B cell (primary cell): ENCODE measurements at regions not wholly inside any gene's neighbourhood (a gene's known extent, or its start where the extent isn't known, plus 50 kb on each side); places are given as distances from the start of the nearest gene placed in this dataset.

Experiments used
- ATAC-seq: fragments of 200-7000 bp; cut with Tn5 transposase; one replicate; pipeline ENCODE4 v1.10.0; 2021; ENCODE audit warnings: low read depth, mild to moderate bottlenecking, moderate number of reproducible peaks, moderate library complexity
- CTCF ChIA-PET: fragments of 350-600 bp; sonication (Branson Sonifier 250); formaldehyde crosslinking; loops from one replicate; lab custom pipeline; 2021; ENCODE audit warnings: antibody characterized with exemption, inconsistent platforms; lab: Charles Lee
- POLR2A ChIA-PET: fragments of 350-600 bp; sonication (Branson Sonifier 250); formaldehyde crosslinking; loops from one replicate; lab custom pipeline; 2021; ENCODE audit warnings: antibody characterized with exemption; lab: Charles Lee
- DNase-seq: peaks from one replicate; pipeline ENCODE4 v3.0.0; 2013
- H2AFZ ChIP-seq: 2 replicates; pipeline ENCODE4 v1.6.1; 2012; ENCODE audit warnings: mild to moderate bottlenecking, low read depth, low read length; ENCODE audit not compliant: insufficient read depth, poor library complexity, severe bottlenecking
- H3K27ac ChIP-seq, 2 donors: 1 replicate in 1 of 2; 2 replicates in 1 of 2; pipeline ENCODE4 v1.5.1; 2012 to 2013; ENCODE audit warnings: low read length in 2 of 2, mild to moderate bottlenecking in 2 of 2, moderate library complexity in 1 of 2
- H3K27me3 ChIP-seq, 4 experiments: fragments of 200-600 bp in 1 of 4; sonication (generic) in 1 of 4; replicated peaks in 1 of 4; 1 replicate in 2 of 4; 2 replicates in 2 of 4; pipeline versions ENCODE4 v1.6.1 to v1.7.0; 2013 to 2016; ENCODE audit warnings: low read length in 3 of 4, mild to moderate bottlenecking in 2 of 4, mixed read lengths in 1 of 4, moderate library complexity in 1 of 4; ENCODE audit not compliant: insufficient read depth in 4 of 4, control insufficient read depth in 3 of 4; ENCODE audit errors: control extremely low read depth in 1 of 4
- H3K36me3 ChIP-seq, 2 experiments: replicated peaks in 1 of 2; 1 replicate in 1 of 2; 2 replicates in 1 of 2; pipeline versions ENCODE4 v1.6.1 to v1.7.1; 2013; ENCODE audit warnings: low read length in 1 of 2; ENCODE audit not compliant: insufficient read depth in 2 of 2, control insufficient read depth in 1 of 2; ENCODE audit errors: control extremely low read depth in 1 of 2, extremely low read depth in 1 of 2
- H3K4me1 ChIP-seq, 2 donors: fragments of 200-600 bp in 1 of 2; sonication (generic) in 1 of 2; 1 replicate in 1 of 2; 2 replicates in 1 of 2; pipeline versions ENCODE4 v1.5.1 to v1.6.1; 2013 to 2017; ENCODE audit warnings: low read length in 2 of 2; ENCODE audit not compliant: control insufficient read depth in 2 of 2, insufficient read depth in 2 of 2
- H3K4me2 ChIP-seq: replicated peaks from 2 replicates; pipeline ENCODE3; 2012; ENCODE audit warnings: mild to moderate bottlenecking, low read depth, low read length; ENCODE audit not compliant: poor library complexity, severe bottlenecking
- H3K4me3 ChIP-seq, 5 experiments: fragments of 200-600 bp in 1 of 5; sonication (generic) in 1 of 5; 1 replicate in 3 of 5; 2 replicates in 2 of 5; pipeline versions ENCODE4 v1.5.1 to v1.7.0; 2011 to 2016; ENCODE audit warnings: low read length in 4 of 5, mild to moderate bottlenecking in 4 of 5, low read depth in 2 of 5, control low read depth in 1 of 5, moderate library complexity in 1 of 5; ENCODE audit not compliant: insufficient read depth in 1 of 5; ENCODE audit errors: control extremely low read depth in 1 of 5, extremely low read depth in 1 of 5
- H3K79me2 ChIP-seq: fragments of 200-600 bp; sonication (generic); one replicate; pipeline ENCODE4 v1.6.0; 2016; ENCODE audit warnings: low read length; ENCODE audit not compliant: control insufficient read depth, insufficient read depth
- H3K9ac ChIP-seq: fragments of 200-600 bp; sonication (generic); 2 replicates; pipeline ENCODE4 v1.6.1; 2017; ENCODE audit warnings: mild to moderate bottlenecking, low read length, moderate library complexity
- H3K9me3 ChIP-seq, 3 donors: one replicate each; pipeline versions ENCODE4 v1.6.1 to v1.7.1; 2013; ENCODE audit warnings: low read length in 2 of 3; ENCODE audit not compliant: control insufficient read depth in 2 of 3, insufficient read depth in 1 of 3; ENCODE audit errors: control extremely low read depth in 1 of 3
- H4K20me1 ChIP-seq: 2 replicates; pipeline ENCODE4 v1.6.0; 2012; ENCODE audit warnings: mild to moderate bottlenecking, low read length; ENCODE audit not compliant: insufficient read depth, control insufficient read depth, poor library complexity, severe bottlenecking
- H3K27ac Mint-ChIP-seq: one replicate; pipeline ENCODE4 v1.8.0; 2021; ENCODE audit warnings: mixed read lengths
- H3K27me3 Mint-ChIP-seq: one replicate; pipeline ENCODE4 v1.8.0; 2021; ENCODE audit warnings: mixed read lengths
- H3K4me1 Mint-ChIP-seq: one replicate; pipeline ENCODE4 v1.8.0; 2021; ENCODE audit warnings: mixed read lengths
- H3K4me3 Mint-ChIP-seq: one replicate; pipeline ENCODE4 v1.8.0; 2021; ENCODE audit warnings: mixed read lengths
- H3K9me3 Mint-ChIP-seq: one replicate; pipeline ENCODE4 v1.8.0; 2022; ENCODE audit warnings: mixed read lengths; ENCODE audit not compliant: insufficient read depth
- EZH2 ChIP-seq: IDR thresholded peaks from 2 replicates; pipeline ENCODE4 v1.6.1; 2012; ENCODE audit warnings: borderline replicate concordance, low read depth, mild to moderate bottlenecking, moderate library complexity, low read length; ENCODE audit not compliant: insufficient read depth, poor library complexity, severe bottlenecking
- WGBS: methylation state at CpG from one replicate; pipeline ENCODE4 v1.1.5; 2013; ENCODE audit warnings: missing lambda C conversion rate; ENCODE audit not compliant: insufficient coverage; 5-methylcytosine and 5-hydroxymethylcytosine counted together
- intact Hi-C: fragments of 100-400 bp; cut with micrococcal nuclease; formaldehyde crosslinking; loops from one replicate; pipeline ENCODE4 v1.10.0; 2022
- TF ChIP-seq, protein P1 (sequence below): fragments of 200-600 bp; IDR thresholded peaks from one replicate; pipeline ENCODE4 v1.8.0; 2022; ENCODE audit warnings: antibody characterized with exemption, mild to moderate bottlenecking

GRCh38 chr3:30435861-30436331 is 170.5 kb upstream of the TGFBR2 start:
- Histone ChIP-seq H3K9ac (peak overlapping the region; percentile 57), H2AFZ (peak overlapping the region; percentile 62), H3K4me1 (peaks cover 28 to 42% of the 10 kb centered on the region in 2 donors), H3K4me2 (peak overlapping the region; percentile 70), H3K9me3 (no peaks in the 10 kb centered on the region), H3K36me3 (no peaks in the 10 kb centered on the region), H3K27me3 (no peaks in the 10 kb centered on the region), H4K20me1 (no peaks in the 10 kb centered on the region), H3K27ac (peak overlapping the region; percentile 56 to 70), H3K4me3 (peak overlapping the region; percentile 24 to 58 (median 45)), H3K79me2 (no peaks in the 10 kb centered on the region)
- Mint-ChIP-seq H3K27ac (peak overlapping the region; percentile 83), H3K4me1 (peaks cover 37% of the 10 kb centered on the region), H3K27me3 (no peaks in the 10 kb centered on the region), H3K9me3 (no peaks in the 10 kb centered on the region), H3K4me3 (peak overlapping the region; percentile 84)
- ATAC-seq, result peak; percentile 31
- ChIA-PET CTCF (interaction anchor here (0.9 to 1.7 kb wide), 5 partner anchors 12 to 257 kb away, joined by 3 to 5 read pairs (median 3); no protein-coding TSS in a partner anchor), POLR2A (interaction anchor here (0.5 kb wide), 1 partner anchor 101 kb away, joined by 3 read pairs; no protein-coding TSS in a partner anchor)
- WGBS, result 15% methylated on average over 7 of the region's 7 CpGs
- no peak for TF ChIP-seq EZH2
- TF ChIP-seq, protein P1, sequence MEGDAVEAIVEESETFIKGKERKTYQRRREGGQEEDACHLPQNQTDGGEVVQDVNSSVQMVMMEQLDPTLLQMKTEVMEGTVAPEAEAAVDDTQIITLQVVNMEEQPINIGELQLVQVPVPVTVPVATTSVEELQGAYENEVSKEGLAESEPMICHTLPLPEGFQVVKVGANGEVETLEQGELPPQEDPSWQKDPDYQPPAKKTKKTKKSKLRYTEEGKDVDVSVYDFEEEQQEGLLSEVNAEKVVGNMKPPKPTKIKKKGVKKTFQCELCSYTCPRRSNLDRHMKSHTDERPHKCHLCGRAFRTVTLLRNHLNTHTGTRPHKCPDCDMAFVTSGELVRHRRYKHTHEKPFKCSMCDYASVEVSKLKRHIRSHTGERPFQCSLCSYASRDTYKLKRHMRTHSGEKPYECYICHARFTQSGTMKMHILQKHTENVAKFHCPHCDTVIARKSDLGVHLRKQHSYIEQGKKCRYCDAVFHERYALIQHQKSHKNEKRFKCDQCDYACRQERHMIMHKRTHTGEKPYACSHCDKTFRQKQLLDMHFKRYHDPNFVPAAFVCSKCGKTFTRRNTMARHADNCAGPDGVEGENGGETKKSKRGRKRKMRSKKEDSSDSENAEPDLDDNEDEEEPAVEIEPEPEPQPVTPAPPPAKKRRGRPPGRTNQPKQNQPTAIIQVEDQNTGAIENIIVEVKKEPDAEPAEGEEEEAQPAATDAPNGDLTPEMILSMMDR, result no peak
- peak; percentile 27 for DNase-seq
- intact Hi-C loops, result loop anchor here (5.0 kb wide), 3 partner anchors 41 to 256 kb away; partner anchors contain the start of gene TGFBR2

DNA sequence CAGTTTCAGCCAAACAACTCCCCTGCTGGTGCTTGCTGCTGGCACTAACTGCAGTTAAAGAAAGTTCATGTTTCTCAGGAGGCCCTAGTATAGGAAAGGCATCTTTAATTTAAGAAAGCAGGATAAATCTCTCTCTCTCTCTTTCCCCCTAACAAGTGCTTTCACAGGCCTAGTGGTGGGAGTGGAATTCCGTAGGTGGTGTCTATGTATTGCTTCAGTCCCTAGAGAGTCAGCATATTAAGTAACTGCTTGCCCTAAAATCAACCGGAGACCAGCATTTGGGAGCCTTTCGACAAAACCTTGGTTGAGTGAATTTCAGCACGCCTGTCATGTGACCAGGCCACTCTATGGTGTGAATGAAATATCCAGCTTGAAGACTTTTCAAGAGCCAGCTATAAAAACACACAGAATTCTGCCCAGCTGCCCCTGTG is 169.2 kb upstream of the TGFBR2 start:
- peaks cover 3% of the 10 kb centered on the region for H3K9me3 Mint-ChIP-seq
- Histone ChIP-seq H3K27me3 (no peaks in the 10 kb centered on the region), H3K27ac (no peak overlapping the region), H2AFZ (no peak overlapping the region), H3K9me3 (no peaks in the 10 kb centered on the region), H3K4me1 (peaks cover 28 to 42% of the 10 kb centered on the region in 2 donors), H3K36me3 (no peaks in the 10 kb centered on the region), H3K4me3 (no peak overlapping the region), H4K20me1 (no peaks in the 10 kb centered on the region), H3K4me2 (no peak overlapping the region), H3K9ac (no peak overlapping the region), H3K79me2 (no peaks in the 10 kb centered on the region)
- peaks cover 37% of the 10 kb centered on the region for H3K4me1 Mint-ChIP-seq
- no peak overlapping the region for H3K4me3 Mint-ChIP-seq
- no peaks in the 10 kb centered on the region for H3K27me3 Mint-ChIP-seq
- ChIA-PET CTCF (interaction anchor here (0.9 kb wide), 1 partner anchor 118 kb away, joined by 3 read pairs; no protein-coding TSS in a partner anchor), POLR2A (no interaction called here)
- 69% methylated on average over 2 of the region's 4 CpGs for whole genome bisulfite sequencing
- DNase-seq (no peak), ATAC-seq (no peak)
- intact Hi-C loops, result loop anchor here (5.0 kb wide), 3 partner anchors 40 to 255 kb away; partner anchors contain the start of gene TGFBR2
- H3K27ac Mint-ChIP-seq, result no peak overlapping the region
- TF ChIP-seq, protein P1, result no peak
- TF ChIP-seq EZH2, result no peak
